GM12878 (cell line): ENCODE measurements at regions not wholly inside any gene's neighbourhood (a gene's known extent, or its start where the extent isn't known, plus 50 kb on each side); places are given as distances from the start of the nearest gene placed in this dataset.

ENCODE experiments used
- ASH2L ChIP-seq: fragments of 300-600, 200-600 bp; sonication (generic); IDR thresholded peaks from 2 replicates; pipeline ENCODE4 v1.6.1; 2017; ENCODE audit warnings: low read depth, mild to moderate bottlenecking, borderline replicate concordance
- BCL11A ChIP-seq: IDR thresholded peaks from 2 replicates; pipeline ENCODE4 v1.6.1; 2011; ENCODE audit warnings: low read depth, low read length
- CHD2 ChIP-seq: IDR thresholded peaks from 2 replicates; pipeline ENCODE4 v1.6.1; 2011; ENCODE audit warnings: low read depth, low read length, improper control_type of control experiment, borderline replicate concordance
- IRF4 ChIP-seq: IDR thresholded peaks from 2 replicates; pipeline ENCODE4 v1.6.1; 2011; ENCODE audit warnings: low read depth, low read length
- JUND ChIP-seq: IDR thresholded peaks from 2 replicates; pipeline ENCODE4 v1.6.1; 2012; ENCODE audit warnings: low read depth, mild to moderate bottlenecking, low read length, improper control_type of control experiment, moderate library complexity
- MEF2B ChIP-seq: fragments of 450-650 bp; IDR thresholded peaks from 2 replicates; pipeline ENCODE4 v1.6.1; 2018; ENCODE audit warnings: mild to moderate bottlenecking, moderate library complexity; ENCODE audit not compliant: partially characterized antibody, poor library complexity, severe bottlenecking
- MYC ChIP-seq: IDR thresholded peaks from 2 replicates; pipeline ENCODE4 v1.6.1; 2011; ENCODE audit warnings: mild to moderate bottlenecking, low read length, moderate library complexity, inconsistent platforms; ENCODE audit not compliant: insufficient read depth, insufficient replicate concordance, insufficient read length, severe bottlenecking
- NFIC ChIP-seq: IDR thresholded peaks from 2 replicates; pipeline ENCODE4 v1.6.1; 2012; ENCODE audit warnings: low read depth, mild to moderate bottlenecking, inconsistent platforms, low read length, moderate library complexity
- RAD21 ChIP-seq: IDR thresholded peaks from 2 replicates; pipeline ENCODE4 v1.6.1; 2011; ENCODE audit warnings: mild to moderate bottlenecking, low read depth, low read length, moderate library complexity; ENCODE audit not compliant: insufficient read depth
- RCOR1 ChIP-seq: conservative IDR thresholded peaks from 2 replicates; pipeline ENCODE4 v1.6.1; 2012; ENCODE audit warnings: low read depth, low read length, improper control_type of control experiment
- RELA ChIP-seq: fragments of 450-650 bp; IDR thresholded peaks from 2 replicates; pipeline ENCODE4 v1.8.0; 2014; ENCODE audit warnings: borderline replicate concordance; ENCODE audit not compliant: partially characterized antibody
- RFX5 ChIP-seq: IDR thresholded peaks from 2 replicates; pipeline ENCODE4 v1.6.1; 2011; ENCODE audit warnings: low read depth, low read length, improper control_type of control experiment
- SUZ12 ChIP-seq: fragments of 200-600 bp; sonication (generic); IDR thresholded peaks from one replicate; pipeline ENCODE4 v1.6.1; 2018; ENCODE audit warnings: antibody characterized with exemption, mild to moderate bottlenecking; ENCODE audit not compliant: unreplicated experiment
- TBL1XR1 ChIP-seq: IDR thresholded peaks from 2 replicates; pipeline ENCODE4 v1.6.1; 2012; ENCODE audit warnings: low read depth, low read length, improper control_type of control experiment
- TCF7 ChIP-seq: IDR thresholded peaks from 2 replicates; pipeline ENCODE4 v1.6.1; 2014; ENCODE audit warnings: antibody characterized with exemption, borderline replicate concordance
- TF ChIP-seq, protein P1 (sequence below): fragments of 450-650 bp; IDR thresholded peaks from 2 replicates; pipeline ENCODE4 v1.6.1; 2017; ENCODE audit warnings: mild to moderate bottlenecking, moderate library complexity
- TF ChIP-seq, protein P2 (sequence below): fragments of 450-650 bp; IDR thresholded peaks from 2 replicates; pipeline ENCODE4 v1.6.1; 2016; ENCODE audit warnings: mild to moderate bottlenecking
- TF ChIP-seq, protein P3 (sequence below), 3 experiments: IDR thresholded peaks in 2 of 3; conservative IDR thresholded peaks in 1 of 3; 2 replicates each; pipeline ENCODE4 v1.5.1; 2011; ENCODE audit warnings: low read depth in 3 of 3, low read length in 3 of 3, mild to moderate bottlenecking in 3 of 3, control low read depth in 2 of 3, moderate library complexity in 2 of 3, inconsistent platforms in 1 of 3, mixed read lengths in 1 of 3; ENCODE audit not compliant: control insufficient read depth in 2 of 3, insufficient read depth in 1 of 3; ENCODE audit errors: extremely low read depth in 1 of 3
- TF ChIP-seq, protein P4 (sequence below): IDR thresholded peaks from 2 replicates; pipeline ENCODE4 v1.6.1; 2012; ENCODE audit warnings: low read depth, low read length, improper control_type of control experiment
- TF ChIP-seq, protein P5 (sequence below): fragments of 450-650 bp; IDR thresholded peaks from 2 replicates; pipeline ENCODE4 v1.6.1; 2016; ENCODE audit warnings: mild to moderate bottlenecking
- TF ChIP-seq, protein P6 (sequence below): IDR thresholded peaks from 2 replicates; pipeline ENCODE4 v1.6.1; 2011; ENCODE audit warnings: borderline replicate concordance, low read depth, mild to moderate bottlenecking, moderate library complexity, mixed read lengths, low read length; ENCODE audit not compliant: insufficient read depth; ENCODE audit errors: extremely low read length

DNA sequence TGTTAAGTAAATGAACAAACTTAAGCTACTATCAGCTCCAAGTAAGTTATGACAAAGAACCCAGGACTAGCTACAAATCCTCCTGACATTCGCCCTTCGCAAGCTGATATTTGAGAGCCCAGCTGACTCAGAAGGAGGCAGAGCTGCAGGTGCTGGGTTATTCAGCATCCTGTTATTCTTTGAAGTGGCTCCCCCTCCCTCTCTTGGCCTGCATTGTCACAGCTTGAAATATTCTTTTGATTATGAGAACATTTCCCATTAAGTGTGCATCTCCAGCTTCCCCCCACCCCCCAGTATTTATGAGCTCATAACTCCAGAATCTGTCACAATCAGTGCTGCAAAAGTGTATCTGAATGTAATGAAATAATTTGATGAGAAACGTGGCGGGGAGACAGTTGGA, 78.8 kb upstream of the RALY start (continued):
- TF ChIP-seq MYC, result no peak
- TF ChIP-seq, protein P1, sequence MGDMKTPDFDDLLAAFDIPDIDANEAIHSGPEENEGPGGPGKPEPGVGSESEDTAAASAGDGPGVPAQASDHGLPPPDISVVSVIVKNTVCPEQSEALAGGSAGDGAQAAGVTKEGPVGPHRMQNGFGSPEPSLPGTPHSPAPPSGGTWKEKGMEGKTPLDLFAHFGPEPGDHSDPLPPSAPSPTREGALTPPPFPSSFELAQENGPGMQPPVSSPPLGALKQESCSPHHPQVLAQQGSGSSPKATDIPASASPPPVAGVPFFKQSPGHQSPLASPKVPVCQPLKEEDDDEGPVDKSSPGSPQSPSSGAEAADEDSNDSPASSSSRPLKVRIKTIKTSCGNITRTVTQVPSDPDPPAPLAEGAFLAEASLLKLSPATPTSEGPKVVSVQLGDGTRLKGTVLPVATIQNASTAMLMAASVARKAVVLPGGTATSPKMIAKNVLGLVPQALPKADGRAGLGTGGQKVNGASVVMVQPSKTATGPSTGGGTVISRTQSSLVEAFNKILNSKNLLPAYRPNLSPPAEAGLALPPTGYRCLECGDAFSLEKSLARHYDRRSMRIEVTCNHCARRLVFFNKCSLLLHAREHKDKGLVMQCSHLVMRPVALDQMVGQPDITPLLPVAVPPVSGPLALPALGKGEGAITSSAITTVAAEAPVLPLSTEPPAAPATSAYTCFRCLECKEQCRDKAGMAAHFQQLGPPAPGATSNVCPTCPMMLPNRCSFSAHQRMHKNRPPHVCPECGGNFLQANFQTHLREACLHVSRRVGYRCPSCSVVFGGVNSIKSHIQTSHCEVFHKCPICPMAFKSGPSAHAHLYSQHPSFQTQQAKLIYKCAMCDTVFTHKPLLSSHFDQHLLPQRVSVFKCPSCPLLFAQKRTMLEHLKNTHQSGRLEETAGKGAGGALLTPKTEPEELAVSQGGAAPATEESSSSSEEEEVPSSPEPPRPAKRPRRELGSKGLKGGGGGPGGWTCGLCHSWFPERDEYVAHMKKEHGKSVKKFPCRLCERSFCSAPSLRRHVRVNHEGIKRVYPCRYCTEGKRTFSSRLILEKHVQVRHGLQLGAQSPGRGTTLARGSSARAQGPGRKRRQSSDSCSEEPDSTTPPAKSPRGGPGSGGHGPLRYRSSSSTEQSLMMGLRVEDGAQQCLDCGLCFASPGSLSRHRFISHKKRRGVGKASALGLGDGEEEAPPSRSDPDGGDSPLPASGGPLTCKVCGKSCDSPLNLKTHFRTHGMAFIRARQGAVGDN, result no peak
- no peak for TF ChIP-seq SUZ12
- peak; percentile 79 for TF ChIP-seq TCF7
- TF ChIP-seq CHD2, result no peak
- TF ChIP-seq ASH2L, result no peak
- TF ChIP-seq, protein P2, sequence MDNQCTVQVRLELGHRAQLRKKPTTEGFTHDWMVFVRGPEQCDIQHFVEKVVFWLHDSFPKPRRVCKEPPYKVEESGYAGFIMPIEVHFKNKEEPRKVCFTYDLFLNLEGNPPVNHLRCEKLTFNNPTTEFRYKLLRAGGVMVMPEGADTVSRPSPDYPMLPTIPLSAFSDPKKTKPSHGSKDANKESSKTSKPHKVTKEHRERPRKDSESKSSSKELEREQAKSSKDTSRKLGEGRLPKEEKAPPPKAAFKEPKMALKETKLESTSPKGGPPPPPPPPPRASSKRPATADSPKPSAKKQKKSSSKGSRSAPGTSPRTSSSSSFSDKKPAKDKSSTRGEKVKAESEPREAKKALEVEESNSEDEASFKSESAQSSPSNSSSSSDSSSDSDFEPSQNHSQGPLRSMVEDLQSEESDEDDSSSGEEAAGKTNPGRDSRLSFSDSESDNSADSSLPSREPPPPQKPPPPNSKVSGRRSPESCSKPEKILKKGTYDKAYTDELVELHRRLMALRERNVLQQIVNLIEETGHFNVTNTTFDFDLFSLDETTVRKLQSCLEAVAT, result no peak
- TF ChIP-seq RFX5, result no peak
- TF ChIP-seq JUND, result no peak
- TF ChIP-seq BCL11A, result no peak
- TF ChIP-seq RAD21, result 0 out of 2 replicates have a peak, but pooled peaks have one; percentile 16
- TF ChIP-seq NFIC, result no peak
- TF ChIP-seq IRF4, result no peak
- TF ChIP-seq, protein P3, sequence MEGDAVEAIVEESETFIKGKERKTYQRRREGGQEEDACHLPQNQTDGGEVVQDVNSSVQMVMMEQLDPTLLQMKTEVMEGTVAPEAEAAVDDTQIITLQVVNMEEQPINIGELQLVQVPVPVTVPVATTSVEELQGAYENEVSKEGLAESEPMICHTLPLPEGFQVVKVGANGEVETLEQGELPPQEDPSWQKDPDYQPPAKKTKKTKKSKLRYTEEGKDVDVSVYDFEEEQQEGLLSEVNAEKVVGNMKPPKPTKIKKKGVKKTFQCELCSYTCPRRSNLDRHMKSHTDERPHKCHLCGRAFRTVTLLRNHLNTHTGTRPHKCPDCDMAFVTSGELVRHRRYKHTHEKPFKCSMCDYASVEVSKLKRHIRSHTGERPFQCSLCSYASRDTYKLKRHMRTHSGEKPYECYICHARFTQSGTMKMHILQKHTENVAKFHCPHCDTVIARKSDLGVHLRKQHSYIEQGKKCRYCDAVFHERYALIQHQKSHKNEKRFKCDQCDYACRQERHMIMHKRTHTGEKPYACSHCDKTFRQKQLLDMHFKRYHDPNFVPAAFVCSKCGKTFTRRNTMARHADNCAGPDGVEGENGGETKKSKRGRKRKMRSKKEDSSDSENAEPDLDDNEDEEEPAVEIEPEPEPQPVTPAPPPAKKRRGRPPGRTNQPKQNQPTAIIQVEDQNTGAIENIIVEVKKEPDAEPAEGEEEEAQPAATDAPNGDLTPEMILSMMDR (IDR thresholded peaks at IDR 0.05 in 2 of 3, conservative IDR thresholded peaks at IDR 0.05 in 1 of 3; ENCODE audit: control insufficient read depth in 2 of 3, extremely low read depth in 1 of 3, insufficient read depth in 1 of 3, low read depth in 3 of 3, low read length in 3 of 3), result 0 out of 6 replicates have a peak, but pooled peaks of 1 of the 3 experiments have one; percentile 2
- TF ChIP-seq MEF2B, result no peak
- TF ChIP-seq, protein P4, sequence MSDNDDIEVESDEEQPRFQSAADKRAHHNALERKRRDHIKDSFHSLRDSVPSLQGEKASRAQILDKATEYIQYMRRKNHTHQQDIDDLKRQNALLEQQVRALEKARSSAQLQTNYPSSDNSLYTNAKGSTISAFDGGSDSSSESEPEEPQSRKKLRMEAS, result no peak
- TF ChIP-seq, protein P5, sequence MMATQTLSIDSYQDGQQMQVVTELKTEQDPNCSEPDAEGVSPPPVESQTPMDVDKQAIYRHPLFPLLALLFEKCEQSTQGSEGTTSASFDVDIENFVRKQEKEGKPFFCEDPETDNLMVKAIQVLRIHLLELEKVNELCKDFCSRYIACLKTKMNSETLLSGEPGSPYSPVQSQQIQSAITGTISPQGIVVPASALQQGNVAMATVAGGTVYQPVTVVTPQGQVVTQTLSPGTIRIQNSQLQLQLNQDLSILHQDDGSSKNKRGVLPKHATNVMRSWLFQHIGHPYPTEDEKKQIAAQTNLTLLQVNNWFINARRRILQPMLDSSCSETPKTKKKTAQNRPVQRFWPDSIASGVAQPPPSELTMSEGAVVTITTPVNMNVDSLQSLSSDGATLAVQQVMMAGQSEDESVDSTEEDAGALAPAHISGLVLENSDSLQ, result no peak
- no peak for TF ChIP-seq TBL1XR1
- TF ChIP-seq, protein P6, sequence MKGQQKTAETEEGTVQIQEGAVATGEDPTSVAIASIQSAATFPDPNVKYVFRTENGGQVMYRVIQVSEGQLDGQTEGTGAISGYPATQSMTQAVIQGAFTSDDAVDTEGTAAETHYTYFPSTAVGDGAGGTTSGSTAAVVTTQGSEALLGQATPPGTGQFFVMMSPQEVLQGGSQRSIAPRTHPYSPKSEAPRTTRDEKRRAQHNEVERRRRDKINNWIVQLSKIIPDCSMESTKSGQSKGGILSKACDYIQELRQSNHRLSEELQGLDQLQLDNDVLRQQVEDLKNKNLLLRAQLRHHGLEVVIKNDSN, result no peak
- TF ChIP-seq RCOR1, result no peak
- no peak for TF ChIP-seq RELA
